ENCODE measurements at regions not wholly inside any gene's neighbourhood (a gene's known extent, or its start where the extent isn't known, plus 50 kb on each side); places are given as distances from the start of the nearest gene placed in this dataset.

- no peak for DNase-seq (ENCODE audit: low read depth in 2 of 3, low spot score in 1 of 3)
Measured at GRCh38 chr2:240296104-240296406, 139.4 kb upstream of the GPC1 start.

GRCh38 chr2:240296476-240297255, 138.8 kb upstream of the GPC1 start:
- no peak for DNase-seq (ENCODE audit: low read depth in 2 of 3, low spot score in 1 of 3)

GRCh38 chr2:240297256-240298116, 138.0 kb upstream of the GPC1 start:
- DNase-seq (ENCODE audit: low read depth in 2 of 3, low spot score in 1 of 3): no peak

- no peak for DNase-seq (ENCODE audit: low read depth in 2 of 3, low spot score in 1 of 3)
Measured at GRCh38 chr2:240298117-240298790, 137.2 kb upstream of the GPC1 start.

GRCh38 chr2:240298803-240299709, 136.4 kb upstream of the GPC1 start:
- no peak for DNase-seq (ENCODE audit: low read depth in 2 of 3, low spot score in 1 of 3)

- DNase-seq (ENCODE audit: low read depth in 2 of 3, low spot score in 1 of 3): no peak
Measured at GRCh38 chr2:240299710-240300068, 135.8 kb upstream of the GPC1 start.

- no peak for DNase-seq (ENCODE audit: low read depth in 2 of 3, low spot score in 1 of 3)
Measured at GRCh38 chr2:240300261-240300821, 135.1 kb upstream of the GPC1 start.

GRCh38 chr2:240300840-240301239, 134.6 kb upstream of the GPC1 start:
- no peak for DNase-seq (ENCODE audit: low read depth in 2 of 3, low spot score in 1 of 3)

GRCh38 chr2:240301256-240301795, 134.1 kb upstream of the GPC1 start:
- DNase-seq (ENCODE audit: low read depth in 2 of 3, low spot score in 1 of 3): no peak

- no peak for DNase-seq (ENCODE audit: low read depth in 2 of 3, low spot score in 1 of 3)
Measured at GRCh38 chr2:240302041-240302440, 133.4 kb upstream of the GPC1 start.

GRCh38 chr2:240302933-240303595, 132.4 kb upstream of the GPC1 start:
- DNase-seq (ENCODE audit: low read depth in 2 of 3, low spot score in 1 of 3): no peak

- no peak for DNase-seq (ENCODE audit: low read depth in 2 of 3, low spot score in 1 of 3)
Measured at GRCh38 chr2:240303896-240304745, 131.3 kb upstream of the GPC1 start.

GRCh38 chr2:240304746-240305161, 130.7 kb upstream of the GPC1 start:
- no peak for DNase-seq (ENCODE audit: low read depth in 2 of 3, low spot score in 1 of 3)

GRCh38 chr2:240305369-240305962, 130.0 kb upstream of the GPC1 start:
- DNase-seq (ENCODE audit: low read depth in 2 of 3, low spot score in 1 of 3): no peak

GRCh38 chr2:240306185-240306584, 129.3 kb upstream of the GPC1 start:
- no peak for DNase-seq (ENCODE audit: low read depth in 2 of 3, low spot score in 1 of 3)

- no peak for DNase-seq (ENCODE audit: low read depth in 2 of 3, low spot score in 1 of 3)
Measured at GRCh38 chr2:240308111-240308651, 127.3 kb upstream of the GPC1 start.

GRCh38 chr2:240309214-240309613, 126.2 kb upstream of the GPC1 start:
- DNase-seq (ENCODE audit: low read depth in 2 of 3, low spot score in 1 of 3): no peak

- no peak for DNase-seq (ENCODE audit: low read depth in 2 of 3, low spot score in 1 of 3)
Measured at GRCh38 chr2:240310201-240310600, 125.3 kb upstream of the GPC1 start.
